ENCODE measurements at regions not wholly inside any gene's neighbourhood (a gene's known extent, or its start where the extent isn't known, plus 50 kb on each side); places are given as distances from the start of the nearest gene placed in this dataset.

- no peak overlapping the region for H3K27ac Mint-ChIP-seq
- H3K36me3 Mint-ChIP-seq (ENCODE audit: insufficient read depth), result no peaks in the 10 kb centered on the region
- DNase-seq (ENCODE audit: low spot score, unreplicated experiment), result no peak
- peaks cover 8% of the 10 kb centered on the region for H3K27me3 Mint-ChIP-seq
- no peak for TF ChIP-seq CTCF (IDR thresholded peaks at IDR 0.05; ENCODE audit: unreplicated experiment)
- H3K4me3 Mint-ChIP-seq (ENCODE audit: low read depth), result no peak overlapping the region
- no peaks in the 10 kb centered on the region for H3K9me3 Mint-ChIP-seq (ENCODE audit: low read depth)
- no peaks in the 10 kb centered on the region for H3K4me1 Mint-ChIP-seq (ENCODE audit: low read depth)
These were observed 81.7 kb upstream of the DUSP10 start for GRCh38 chr1:221823561-221823960.

GRCh38 chr1:221823149-221823548, 81.3 kb upstream of the DUSP10 start:
- no peaks in the 10 kb centered on the region for H3K36me3 Mint-ChIP-seq (ENCODE audit: insufficient read depth)
- DNase-seq (ENCODE audit: low spot score, unreplicated experiment), result no peak
- H3K4me1 Mint-ChIP-seq (ENCODE audit: low read depth), result no peaks in the 10 kb centered on the region
- no peak for TF ChIP-seq CTCF (IDR thresholded peaks at IDR 0.05; ENCODE audit: unreplicated experiment)
- H3K4me3 Mint-ChIP-seq (ENCODE audit: low read depth), result no peak overlapping the region
- H3K27me3 Mint-ChIP-seq, result peaks cover 8% of the 10 kb centered on the region
- no peak overlapping the region for H3K27ac Mint-ChIP-seq
- no peaks in the 10 kb centered on the region for H3K9me3 Mint-ChIP-seq (ENCODE audit: low read depth)

- Mint-ChIP-seq H3K9me3 (ENCODE audit: low read depth) (no peaks in the 10 kb centered on the region), H3K27me3 (peaks cover 8% of the 10 kb centered on the region), H3K4me3 (ENCODE audit: low read depth) (no peak overlapping the region), H3K4me1 (ENCODE audit: low read depth) (no peaks in the 10 kb centered on the region), H3K36me3 (ENCODE audit: insufficient read depth) (no peaks in the 10 kb centered on the region), H3K27ac (no peak overlapping the region)
- TF ChIP-seq CTCF (IDR thresholded peaks at IDR 0.05; ENCODE audit: unreplicated experiment), result no peak
- DNase-seq (ENCODE audit: low spot score, unreplicated experiment), result no peak
These were observed 80.7 kb upstream of the DUSP10 start for GRCh38 chr1:221822591-221822990.

GRCh38 chr1:221816899-221817298, 75.0 kb upstream of the DUSP10 start:
- H3K27me3 Mint-ChIP-seq, result peaks cover 2% of the 10 kb centered on the region
- no peak for DNase-seq (ENCODE audit: low spot score, unreplicated experiment)
- no peaks in the 10 kb centered on the region for H3K9me3 Mint-ChIP-seq (ENCODE audit: low read depth)
- H3K36me3 Mint-ChIP-seq (ENCODE audit: insufficient read depth), result no peaks in the 10 kb centered on the region
- H3K27ac Mint-ChIP-seq, result no peak overlapping the region
- peaks cover 3% of the 10 kb centered on the region for H3K4me1 Mint-ChIP-seq (ENCODE audit: low read depth)
- TF ChIP-seq CTCF (IDR thresholded peaks at IDR 0.05; ENCODE audit: unreplicated experiment), result no peak
- H3K4me3 Mint-ChIP-seq (ENCODE audit: low read depth), result no peak overlapping the region

GRCh38 chr1:221815660-221816059, 73.8 kb upstream of the DUSP10 start:
- no peaks in the 10 kb centered on the region for H3K9me3 Mint-ChIP-seq (ENCODE audit: low read depth)
- TF ChIP-seq CTCF (IDR thresholded peaks at IDR 0.05; ENCODE audit: unreplicated experiment), result no peak
- no peak overlapping the region for H3K27ac Mint-ChIP-seq
- H3K4me3 Mint-ChIP-seq (ENCODE audit: low read depth), result no peak overlapping the region
- no peaks in the 10 kb centered on the region for H3K36me3 Mint-ChIP-seq (ENCODE audit: insufficient read depth)
- peaks cover 3% of the 10 kb centered on the region for H3K4me1 Mint-ChIP-seq (ENCODE audit: low read depth)
- DNase-seq (ENCODE audit: low spot score, unreplicated experiment), result no peak
- H3K27me3 Mint-ChIP-seq, result no peaks in the 10 kb centered on the region
